Right renal cortex interstitium (tissue), 3 donors: ENCODE measurements at regions not wholly inside any gene's neighbourhood (a gene's known extent, or its start where the extent isn't known, plus 50 kb on each side); places are given as distances from the start of the nearest gene placed in this dataset.

Experiments used
- DNase-seq, 3 donors: peaks; one replicate each; pipeline ENCODE4 v3.0.0-alpha.2; 2013; ENCODE audit warnings: low read depth in 3 of 3, low spot score in 2 of 3

- DNase-seq, result no peak
These were observed 170.2 kb downstream of the THBS2 start for GRCh38 chr6:169083508-169083874.

GRCh38 chr6:169082817-169083507, 170.7 kb downstream of the THBS2 start:
- DNase-seq, result no peak

GRCh38 chr6:169082093-169082492, 171.6 kb downstream of the THBS2 start:
- no peak for DNase-seq

- no peak for DNase-seq
These were observed 172.4 kb downstream of the THBS2 start for GRCh38 chr6:169081248-169081647.

- DNase-seq, result no peak
These were observed 174.0 kb downstream of the THBS2 start for GRCh38 chr6:169079650-169080049.

- no peak for DNase-seq
These were observed 175.1 kb downstream of the THBS2 start for GRCh38 chr6:169078399-169079145.

GRCh38 chr6:169075915-169076654, 177.6 kb downstream of the THBS2 start:
- DNase-seq, result no peak

GRCh38 chr6:169075211-169075914, 178.3 kb downstream of the THBS2 start:
- no peak for DNase-seq

- no peak for DNase-seq
These were observed 179.1 kb downstream of the THBS2 start for GRCh38 chr6:169074526-169074925.

GRCh38 chr6:169073311-169073710, 180.3 kb downstream of the THBS2 start:
- DNase-seq, result no peak

- DNase-seq, result no peak
These were observed 181.3 kb downstream of the THBS2 start for GRCh38 chr6:169072127-169073042.

GRCh38 chr6:169071394-169071793, 182.3 kb downstream of the THBS2 start:
- no peak for DNase-seq

- DNase-seq, result no peak
These were observed 183.0 kb downstream of the THBS2 start for GRCh38 chr6:169070506-169071176.

GRCh38 chr6:169069356-169069755, 184.3 kb downstream of the THBS2 start:
- DNase-seq, result no peak

- no peak for DNase-seq
These were observed 189.5 kb downstream of the THBS2 start for GRCh38 chr6:169064194-169064593.

GRCh38 chr6:169062272-169062671, 191.4 kb downstream of the THBS2 start:
- DNase-seq, result no peak

GRCh38 chr6:169058634-169059033, 195.0 kb downstream of the THBS2 start:
- DNase-seq, result no peak

GRCh38 chr6:169052462-169052861, 201.2 kb downstream of the THBS2 start:
- DNase-seq, result no peak

GRCh38 chr6:169051371-169051770, 202.3 kb downstream of the THBS2 start:
- DNase-seq, result no peak

- DNase-seq, result no peak
These were observed 204.8 kb downstream of the THBS2 start for GRCh38 chr6:169048865-169049205.
